Endothelial cell of umbilical vein (primary cell): ENCODE measurements at regions not wholly inside any gene's neighbourhood (a gene's known extent, or its start where the extent isn't known, plus 50 kb on each side); places are given as distances from the start of the nearest gene placed in this dataset.

Experiments used
- BruUV-seq: library from RNA; stranded (reverse); fragments of 400-500 nt; replicated peaks from 2 replicates; lab custom pipeline; 2021; lab: Mats Ljungman, UMichigan
- CTCF ChIA-PET: fragments of 300-600, 350-600 bp; sonication (Branson Sonifier 250); formaldehyde crosslinking; loops from one replicate; lab custom pipeline; 2021; ENCODE audit warnings: antibody characterized with exemption, inconsistent platforms; lab: Charles Lee
- POLR2A ChIA-PET: fragments of 300-600, 350-600 bp; sonication (Branson Sonifier 250); formaldehyde crosslinking; loops from one replicate; lab custom pipeline; 2021; ENCODE audit warnings: antibody characterized with exemption, inconsistent platforms; lab: Charles Lee
- DNase-seq: peaks from one replicate; pipeline ENCODE4 v3.0.0-alpha.2; 2011; ENCODE audit warnings: low read depth, low spot score
- FAIRE-seq: peaks from 2 replicates; lab custom pipeline; 2011; peaks lifted over from hg19 to GRCh38; lab: Jason Lieb, UNC
- H2AFZ ChIP-seq: 2 replicates; pipeline ENCODE4 v1.6.0; 2012; ENCODE audit warnings: low read depth, low read length, control low read depth, inconsistent platforms
- H3K27ac ChIP-seq: 2 replicates; pipeline ENCODE4 v1.5.1; 2011; ENCODE audit warnings: low read depth, mild to moderate bottlenecking, control low read depth, low read length, moderate library complexity; ENCODE audit not compliant: insufficient read depth
- H3K27me3 ChIP-seq, 2 experiments: 2 replicates each; pipeline versions ENCODE4 v1.6.0 to v1.6.1; 2011; ENCODE audit warnings: low read length in 2 of 2, mixed read lengths in 1 of 2; ENCODE audit not compliant: control insufficient read depth in 2 of 2, insufficient read depth in 2 of 2
- H3K36me3 ChIP-seq, 2 experiments: 2 replicates in 1 of 2; 3 replicates in 1 of 2; pipeline ENCODE4 v1.5.1; 2011; ENCODE audit warnings: low read length in 2 of 2, mild to moderate bottlenecking in 1 of 2, moderate library complexity in 1 of 2; ENCODE audit not compliant: control insufficient read depth in 2 of 2, insufficient read depth in 2 of 2; ENCODE audit errors: extremely low read depth in 1 of 2
- H3K4me1 ChIP-seq: 3 replicates; pipeline ENCODE4 v1.5.1; 2011; ENCODE audit warnings: mild to moderate bottlenecking, low read length; ENCODE audit not compliant: control insufficient read depth, insufficient read depth; ENCODE audit errors: extremely low read depth
- H3K4me2 ChIP-seq: 2 replicates; pipeline ENCODE4 v1.6.1; 2011; ENCODE audit warnings: low read length, control low read depth, mixed read lengths; ENCODE audit not compliant: insufficient read depth
- H3K4me3 ChIP-seq, 3 experiments: fragments of 200-600 bp in 1 of 3; sonication (generic), shearing (Covaris generic) in 1 of 3; replicated peaks in 1 of 3; 2 replicates each; pipeline ENCODE4 v1.5.1; 2011 to 2016; ENCODE audit warnings: control low read depth in 3 of 3, low read length in 3 of 3, mild to moderate bottlenecking in 2 of 3, inconsistent platforms in 1 of 3, low read depth in 1 of 3, moderate library complexity in 1 of 3; ENCODE audit not compliant: insufficient read depth in 1 of 3
- H3K79me2 ChIP-seq: 2 replicates; pipeline ENCODE4 v1.6.0; 2012; ENCODE audit warnings: low read length, inconsistent platforms; ENCODE audit not compliant: control insufficient read depth, insufficient read depth
- H3K9ac ChIP-seq: replicated peaks from 2 replicates; pipeline ENCODE3; 2011; ENCODE audit warnings: low read length, control low read depth; ENCODE audit not compliant: insufficient read depth; ENCODE audit errors: extremely low read depth
- H3K9me1 ChIP-seq: replicated peaks from 3 replicates; pipeline ENCODE4 v1.6.0; 2011; ENCODE audit warnings: mild to moderate bottlenecking, low read length; ENCODE audit not compliant: control insufficient read depth, insufficient read depth; ENCODE audit errors: extremely low read depth
- H3K9me3 ChIP-seq: replicated peaks from 2 replicates; pipeline ENCODE4 v1.5.1; 2012; ENCODE audit warnings: low read length, inconsistent platforms; ENCODE audit not compliant: control insufficient read depth, insufficient read depth
- H4K20me1 ChIP-seq: replicated peaks from 2 replicates; pipeline ENCODE3; 2011; ENCODE audit warnings: mild to moderate bottlenecking, low read length; ENCODE audit not compliant: control insufficient read depth, insufficient read depth; ENCODE audit errors: extremely low read depth
- EZH2 ChIP-seq: IDR thresholded peaks from 2 replicates; pipeline ENCODE4 v1.6.1; 2012; ENCODE audit warnings: borderline replicate concordance, low read depth, mild to moderate bottlenecking, moderate library complexity, low read length, inconsistent platforms; ENCODE audit not compliant: severe bottlenecking
- FOS ChIP-seq: IDR thresholded peaks from 2 replicates; pipeline ENCODE4 v1.6.1; 2011; ENCODE audit warnings: mild to moderate bottlenecking, low read length, moderate library complexity, borderline replicate concordance; ENCODE audit not compliant: insufficient read depth
- GATA2 ChIP-seq: IDR thresholded peaks from 2 replicates; pipeline ENCODE4 v1.7.0; 2011; ENCODE audit warnings: low read depth, mild to moderate bottlenecking, moderate library complexity, mixed read lengths, low read length; ENCODE audit not compliant: insufficient read length, insufficient read depth
- JUN ChIP-seq: IDR thresholded peaks from 2 replicates; pipeline ENCODE4 v1.6.1; 2011; ENCODE audit warnings: borderline replicate concordance, low read depth; ENCODE audit not compliant: insufficient read length, insufficient read depth
- MYC ChIP-seq: IDR thresholded peaks from one replicate; pipeline ENCODE4 v1.6.1; 2011; ENCODE audit warnings: mild to moderate bottlenecking, low read depth, low read length
- POLR2A ChIP-seq: IDR thresholded peaks from 2 replicates; pipeline ENCODE4 v1.6.1; 2012; ENCODE audit warnings: low read depth, mild to moderate bottlenecking, control low read depth, low read length
- POLR2AphosphoS5 ChIP-seq: IDR thresholded peaks from 2 replicates; pipeline ENCODE4 v1.6.1; 2012; ENCODE audit warnings: low read depth, mild to moderate bottlenecking, control low read depth, low read length, moderate library complexity; ENCODE audit not compliant: insufficient read depth
- dilution Hi-C: fragments of 300-500 bp; cut with MboI; formaldehyde crosslinking; loops from one replicate; pipeline ENCODE4 v1.15.0; 2019; ENCODE audit warnings: low sequenced_read_pairs; ENCODE audit not compliant: extremely low pct_ligation_motif_present
- intact Hi-C: fragments of 100-400 bp; cut with micrococcal nuclease; formaldehyde crosslinking; loops from one replicate; pipeline ENCODE4 v1.10.0; 2022
- TF ChIP-seq, protein P1 (sequence below), 2 donors: IDR thresholded peaks; 1 replicate in 1 of 2; 2 replicates in 1 of 2; pipeline ENCODE4 v1.5.1; 2011; ENCODE audit warnings: low read length in 2 of 2, mild to moderate bottlenecking in 2 of 2, moderate library complexity in 2 of 2, control low read depth in 1 of 2, inconsistent platforms in 1 of 2, low read depth in 1 of 2; ENCODE audit not compliant: insufficient read depth in 1 of 2; ENCODE audit errors: extremely low read depth in 1 of 2
- TF ChIP-seq, protein P2 (sequence below): IDR thresholded peaks from 2 replicates; pipeline ENCODE4 v1.6.1; 2011; ENCODE audit not compliant: insufficient read depth, insufficient read length

DNA sequence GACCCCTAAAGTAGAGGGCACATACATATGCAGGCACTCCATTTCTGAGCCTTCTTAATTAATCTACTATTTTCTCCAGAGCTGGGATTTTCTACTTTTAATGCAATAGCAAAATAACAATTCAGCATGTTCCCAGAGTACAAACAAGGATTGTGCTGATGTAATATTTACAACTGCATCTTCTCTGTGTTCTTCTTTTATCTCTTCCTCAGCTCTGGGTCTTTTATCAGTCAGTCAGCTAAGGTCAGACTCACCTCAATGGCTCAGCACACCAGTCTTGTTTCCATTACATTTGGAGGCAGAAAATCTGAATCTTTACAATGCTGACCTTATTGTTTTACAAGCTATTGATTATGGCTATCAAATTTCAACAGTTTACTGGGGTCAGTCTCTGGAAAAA lies 323.3 kb upstream of the NR5A2 start:
- DNase-seq: no peak
- no TSS peak for BruUV-seq
- TF ChIP-seq MYC (no peak), FOS (no peak), GATA2 (no peak), POLR2A (no peak), POLR2AphosphoS5 (no peak), EZH2 (no peak), JUN (no peak)
- TF ChIP-seq, protein P1, sequence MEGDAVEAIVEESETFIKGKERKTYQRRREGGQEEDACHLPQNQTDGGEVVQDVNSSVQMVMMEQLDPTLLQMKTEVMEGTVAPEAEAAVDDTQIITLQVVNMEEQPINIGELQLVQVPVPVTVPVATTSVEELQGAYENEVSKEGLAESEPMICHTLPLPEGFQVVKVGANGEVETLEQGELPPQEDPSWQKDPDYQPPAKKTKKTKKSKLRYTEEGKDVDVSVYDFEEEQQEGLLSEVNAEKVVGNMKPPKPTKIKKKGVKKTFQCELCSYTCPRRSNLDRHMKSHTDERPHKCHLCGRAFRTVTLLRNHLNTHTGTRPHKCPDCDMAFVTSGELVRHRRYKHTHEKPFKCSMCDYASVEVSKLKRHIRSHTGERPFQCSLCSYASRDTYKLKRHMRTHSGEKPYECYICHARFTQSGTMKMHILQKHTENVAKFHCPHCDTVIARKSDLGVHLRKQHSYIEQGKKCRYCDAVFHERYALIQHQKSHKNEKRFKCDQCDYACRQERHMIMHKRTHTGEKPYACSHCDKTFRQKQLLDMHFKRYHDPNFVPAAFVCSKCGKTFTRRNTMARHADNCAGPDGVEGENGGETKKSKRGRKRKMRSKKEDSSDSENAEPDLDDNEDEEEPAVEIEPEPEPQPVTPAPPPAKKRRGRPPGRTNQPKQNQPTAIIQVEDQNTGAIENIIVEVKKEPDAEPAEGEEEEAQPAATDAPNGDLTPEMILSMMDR (IDR thresholded peaks at IDR 0.05; ENCODE audit: extremely low read depth in 1 of 2, insufficient read depth in 1 of 2, low read depth in 1 of 2, low read length in 2 of 2): no peak
- TF ChIP-seq, protein P2, sequence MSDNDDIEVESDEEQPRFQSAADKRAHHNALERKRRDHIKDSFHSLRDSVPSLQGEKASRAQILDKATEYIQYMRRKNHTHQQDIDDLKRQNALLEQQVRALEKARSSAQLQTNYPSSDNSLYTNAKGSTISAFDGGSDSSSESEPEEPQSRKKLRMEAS: no peak
- H3K36me3 ChIP-seq: no peaks in the 10 kb centered on the region
- no peaks in the 10 kb centered on the region for H3K4me1 ChIP-seq
- no peaks in the 10 kb centered on the region for H4K20me1 ChIP-seq
- H3K4me2 ChIP-seq: no peak overlapping the region
- intact Hi-C loops (no loop called here), dilution Hi-C loops (no loop called here)
- H2AFZ ChIP-seq: no peak overlapping the region
- no peaks in the 10 kb centered on the region for H3K9me3 ChIP-seq
- H3K79me2 ChIP-seq: no peaks in the 10 kb centered on the region
- ChIA-PET POLR2A (no interaction called here), CTCF (interaction anchor here (1.2 kb wide), 1 partner anchor 12 kb away, joined by 3 read pairs; no protein-coding TSS in a partner anchor)
- no peak overlapping the region for H3K9ac ChIP-seq
- FAIRE-seq: no peak
- no peak overlapping the region for H3K4me3 ChIP-seq
- no peaks in the 10 kb centered on the region for H3K9me1 ChIP-seq
- no peak overlapping the region for H3K27ac ChIP-seq
- no peaks in the 10 kb centered on the region for H3K27me3 ChIP-seq
